Fibroblast of pulmonary artery (primary cell): ENCODE measurements at regions not wholly inside any gene's neighbourhood (a gene's known extent, or its start where the extent isn't known, plus 50 kb on each side); places are given as distances from the start of the nearest gene placed in this dataset.

ENCODE experiments used
- DNase-seq: peaks from one replicate; pipeline ENCODE4 v3.0.0-alpha.2; 2010; ENCODE audit warnings: low read depth
- H3K4me3 ChIP-seq: replicated peaks from 2 replicates; pipeline ENCODE4 v1.5.1; 2011; ENCODE audit warnings: low read depth, mild to moderate bottlenecking, control low read depth, low read length, moderate library complexity
- TF ChIP-seq, protein P1 (sequence below): IDR thresholded peaks from 2 replicates; pipeline ENCODE4 v1.5.1; 2011; ENCODE audit warnings: mild to moderate bottlenecking, control low read depth, low read length, inconsistent platforms; ENCODE audit errors: missing control alignments

GRCh38 chr13:37453246-37453645 is 145.3 kb downstream of the POSTN start:
- peak; percentile 82 for DNase-seq
- TF ChIP-seq, protein P1, sequence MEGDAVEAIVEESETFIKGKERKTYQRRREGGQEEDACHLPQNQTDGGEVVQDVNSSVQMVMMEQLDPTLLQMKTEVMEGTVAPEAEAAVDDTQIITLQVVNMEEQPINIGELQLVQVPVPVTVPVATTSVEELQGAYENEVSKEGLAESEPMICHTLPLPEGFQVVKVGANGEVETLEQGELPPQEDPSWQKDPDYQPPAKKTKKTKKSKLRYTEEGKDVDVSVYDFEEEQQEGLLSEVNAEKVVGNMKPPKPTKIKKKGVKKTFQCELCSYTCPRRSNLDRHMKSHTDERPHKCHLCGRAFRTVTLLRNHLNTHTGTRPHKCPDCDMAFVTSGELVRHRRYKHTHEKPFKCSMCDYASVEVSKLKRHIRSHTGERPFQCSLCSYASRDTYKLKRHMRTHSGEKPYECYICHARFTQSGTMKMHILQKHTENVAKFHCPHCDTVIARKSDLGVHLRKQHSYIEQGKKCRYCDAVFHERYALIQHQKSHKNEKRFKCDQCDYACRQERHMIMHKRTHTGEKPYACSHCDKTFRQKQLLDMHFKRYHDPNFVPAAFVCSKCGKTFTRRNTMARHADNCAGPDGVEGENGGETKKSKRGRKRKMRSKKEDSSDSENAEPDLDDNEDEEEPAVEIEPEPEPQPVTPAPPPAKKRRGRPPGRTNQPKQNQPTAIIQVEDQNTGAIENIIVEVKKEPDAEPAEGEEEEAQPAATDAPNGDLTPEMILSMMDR = no peak
- H3K4me3 ChIP-seq = no peak overlapping the region

DNA sequence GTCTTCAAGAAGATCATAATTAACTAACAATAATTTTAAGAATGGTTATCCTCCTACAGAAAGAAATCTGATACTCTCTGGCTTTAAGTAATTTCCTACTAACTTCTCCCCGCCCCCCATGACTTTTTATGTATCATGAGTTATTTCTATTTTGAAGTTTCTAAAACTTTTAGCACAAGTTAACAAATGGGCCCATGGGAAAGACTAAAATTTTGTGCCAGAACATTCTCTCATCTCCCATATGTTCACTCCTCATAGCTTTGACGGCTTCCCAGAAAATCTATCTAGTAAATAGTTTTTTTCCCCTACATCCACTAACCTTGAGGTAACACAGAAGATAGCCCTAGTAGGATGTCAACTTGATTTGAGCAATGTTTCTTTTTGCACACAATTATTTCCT is 148.3 kb downstream of the POSTN start:
- TF ChIP-seq, protein P1 = no peak
- H3K4me3 ChIP-seq = no peak overlapping the region
- DNase-seq = no peak

GRCh38 chr13:37448153-37448552 is 150.4 kb downstream of the POSTN start:
- no peak overlapping the region for H3K4me3 ChIP-seq
- TF ChIP-seq, protein P1 = no peak
- no peak for DNase-seq

DNA sequence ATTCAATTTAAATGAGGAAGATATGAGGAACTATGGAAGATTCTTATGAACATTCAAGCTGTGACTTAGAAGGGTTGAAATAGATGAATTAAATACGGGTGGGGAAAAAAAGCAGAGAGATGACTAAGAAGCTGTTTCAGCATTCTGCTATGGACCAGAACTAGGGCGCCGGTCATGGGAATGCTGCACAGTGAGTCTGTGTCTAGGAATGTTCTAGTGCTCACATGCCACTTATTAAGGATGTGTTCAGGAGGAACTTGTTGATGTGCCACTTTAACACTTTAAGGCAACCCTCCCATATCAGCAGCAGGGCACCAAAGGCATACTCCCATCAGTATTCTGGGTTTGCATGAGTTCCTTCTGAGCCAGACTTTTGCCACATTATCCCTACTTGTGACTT is 152.1 kb downstream of the POSTN start:
- TF ChIP-seq, protein P1 = no peak
- peak; percentile 90 for DNase-seq
- H3K4me3 ChIP-seq = no peak overlapping the region

- TF ChIP-seq, protein P1 = no peak
- DNase-seq = peak; percentile 83
These were observed 155.0 kb downstream of the POSTN start for GRCh38 chr13:37443538-37443937.

DNA sequence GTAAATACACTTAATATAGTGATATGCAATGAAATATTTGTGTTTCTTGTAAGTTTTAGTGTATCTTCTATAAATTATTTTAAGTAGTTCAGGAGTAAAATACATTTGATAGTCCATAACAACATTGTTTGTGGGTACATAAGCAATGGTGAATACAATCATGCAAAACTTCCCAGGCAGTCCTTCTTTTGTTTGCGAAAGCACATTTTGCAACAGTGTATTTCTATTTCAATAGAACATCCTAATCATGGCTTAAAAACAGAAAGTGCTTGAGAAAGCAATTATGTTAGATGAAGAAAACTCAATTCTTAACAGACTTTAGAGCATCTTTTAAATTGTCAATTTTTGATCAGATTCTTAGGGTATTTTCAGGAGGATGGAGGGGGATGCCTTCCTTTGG is 155.6 kb downstream of the POSTN start:
- peak; percentile 68 for DNase-seq
- TF ChIP-seq, protein P1 = no peak
- H3K4me3 ChIP-seq = no peak overlapping the region

More at GRCh38 chr13:37443538-37443937, 155.0 kb downstream of the POSTN start:
- no peak overlapping the region for H3K4me3 ChIP-seq

DNA sequence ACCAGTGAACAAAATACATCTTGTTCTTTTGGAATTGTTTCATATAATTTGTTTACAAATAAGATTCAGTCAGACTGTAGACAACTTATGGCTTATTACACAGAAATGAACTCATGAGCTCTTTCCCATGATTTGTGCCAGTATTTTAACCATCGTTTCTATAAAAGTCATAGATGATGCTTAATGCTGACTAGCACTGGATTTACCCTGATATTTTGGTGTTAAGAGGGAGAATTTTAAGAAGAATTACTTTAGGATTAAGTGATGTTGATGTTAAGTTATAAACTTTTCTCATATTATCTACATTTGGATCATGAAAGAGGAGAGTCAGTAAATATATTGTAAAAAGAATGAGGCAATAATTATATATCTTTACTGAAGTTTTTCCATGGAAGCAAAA is 162.7 kb downstream of the POSTN start:
- no peak overlapping the region for H3K4me3 ChIP-seq
- DNase-seq = no peak
- TF ChIP-seq, protein P1 = no peak
